Ectodermal cell (in vitro differentiated cells): ENCODE measurements at regions not wholly inside any gene's neighbourhood (a gene's known extent, or its start where the extent isn't known, plus 50 kb on each side); places are given as distances from the start of the nearest gene placed in this dataset.

ENCODE experiments used
- H3K27ac ChIP-seq: 2 replicates; pipeline ENCODE4 v1.7.0; 2013; ENCODE audit warnings: mild to moderate bottlenecking, low read depth, low read length; ENCODE audit not compliant: insufficient read depth, poor library complexity, severe bottlenecking
- H3K27me3 ChIP-seq: 2 replicates; pipeline ENCODE4 v1.7.0; 2013; ENCODE audit warnings: mild to moderate bottlenecking, low read length; ENCODE audit not compliant: insufficient read depth, control insufficient read depth, poor library complexity, severe bottlenecking
- H3K36me3 ChIP-seq: one replicate; pipeline ENCODE4 v1.7.0; 2013; ENCODE audit warnings: low read length; ENCODE audit not compliant: control insufficient read depth, insufficient read depth
- H3K4me1 ChIP-seq: one replicate; pipeline ENCODE4 v1.7.0; 2013; ENCODE audit warnings: low read length; ENCODE audit not compliant: control insufficient read depth, insufficient read depth
- H3K4me3 ChIP-seq: 2 replicates; pipeline ENCODE4 v1.7.0; 2013; ENCODE audit warnings: low read depth, low read length, control low read depth; ENCODE audit not compliant: insufficient read depth
- H3K9me3 ChIP-seq: 2 replicates; pipeline ENCODE4 v1.7.0; 2013; ENCODE audit warnings: mild to moderate bottlenecking, low read length, moderate library complexity; ENCODE audit not compliant: control insufficient read depth
- WGBS, 2 experiments: methylation state at CpG; one replicate each; pipeline ENCODE4 v1.1.7; 2013; ENCODE audit warnings: missing lambda C conversion rate in 2 of 2; 5-methylcytosine and 5-hydroxymethylcytosine counted together

GRCh38 chr14:96617635-96618034 lies 115.5 kb downstream of the PAPOLA start:
- Histone ChIP-seq H3K4me3 (no peak overlapping the region), H3K27ac (no peak overlapping the region), H3K9me3 (no peaks in the 10 kb centered on the region), H3K27me3 (no peaks in the 10 kb centered on the region), H3K4me1 (peaks cover 3% of the 10 kb centered on the region), H3K36me3 (no peaks in the 10 kb centered on the region)
- WGBS, 2 experiments: 83 to 90% methylated on average over 4 of the region's 4 CpGs

GRCh38 chr14:96622926-96623325 lies 120.7 kb downstream of the PAPOLA start:
- 90 to 94% methylated on average over 8 of the region's 8 CpGs for WGBS, 2 experiments
- Histone ChIP-seq H3K9me3 (no peaks in the 10 kb centered on the region), H3K4me3 (no peak overlapping the region), H3K4me1 (peaks cover 9% of the 10 kb centered on the region), H3K27me3 (no peaks in the 10 kb centered on the region), H3K27ac (no peak overlapping the region), H3K36me3 (no peaks in the 10 kb centered on the region)

DNA sequence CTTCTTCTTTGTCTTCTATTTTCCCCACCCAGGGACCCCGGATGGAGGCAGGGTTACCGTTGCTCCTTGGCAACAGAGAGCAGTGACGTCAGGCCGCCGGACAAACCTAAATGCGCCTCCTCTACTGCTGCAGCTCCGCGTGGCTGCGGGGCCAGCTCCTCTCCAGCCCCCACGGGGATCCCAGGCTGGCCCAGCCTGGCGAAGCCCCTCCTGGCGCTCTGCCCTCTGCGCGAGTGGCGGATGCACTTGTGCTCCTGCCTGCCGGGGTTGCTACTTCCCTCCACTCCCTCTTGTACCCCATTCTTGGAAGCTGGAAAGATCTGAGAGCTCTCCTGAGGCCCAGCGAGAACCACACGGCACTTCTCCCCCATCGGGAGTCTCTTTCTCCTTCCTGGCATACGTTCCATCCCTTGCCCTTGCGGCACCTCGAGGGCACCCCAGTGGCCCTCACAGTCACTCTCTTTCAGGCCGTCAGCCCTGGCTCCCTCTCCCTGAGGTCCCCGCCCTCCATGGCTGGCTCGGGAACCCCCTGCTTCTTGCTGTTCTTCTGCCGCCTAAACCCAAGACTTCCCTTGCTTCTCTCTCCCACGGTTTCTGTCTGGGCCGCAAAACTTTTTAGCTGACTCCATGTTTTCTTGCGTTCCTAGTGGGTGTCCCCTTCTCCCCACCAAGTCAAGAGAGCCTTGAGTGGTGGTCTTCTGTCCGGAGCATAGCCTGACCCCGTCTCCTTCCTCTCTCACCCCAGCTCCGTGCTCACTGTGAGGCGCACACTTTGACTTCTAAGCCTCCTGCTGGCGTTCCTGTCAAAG lies 121.7 kb downstream of the PAPOLA start:
- WGBS, 2 experiments: 93 to 94% methylated on average over 34 of the region's 34 CpGs
- Histone ChIP-seq H3K36me3 (no peaks in the 10 kb centered on the region), H3K27ac (no peak overlapping the region), H3K9me3 (no peaks in the 10 kb centered on the region), H3K4me3 (no peak overlapping the region), H3K27me3 (no peaks in the 10 kb centered on the region), H3K4me1 (peaks cover 9% of the 10 kb centered on the region)

DNA sequence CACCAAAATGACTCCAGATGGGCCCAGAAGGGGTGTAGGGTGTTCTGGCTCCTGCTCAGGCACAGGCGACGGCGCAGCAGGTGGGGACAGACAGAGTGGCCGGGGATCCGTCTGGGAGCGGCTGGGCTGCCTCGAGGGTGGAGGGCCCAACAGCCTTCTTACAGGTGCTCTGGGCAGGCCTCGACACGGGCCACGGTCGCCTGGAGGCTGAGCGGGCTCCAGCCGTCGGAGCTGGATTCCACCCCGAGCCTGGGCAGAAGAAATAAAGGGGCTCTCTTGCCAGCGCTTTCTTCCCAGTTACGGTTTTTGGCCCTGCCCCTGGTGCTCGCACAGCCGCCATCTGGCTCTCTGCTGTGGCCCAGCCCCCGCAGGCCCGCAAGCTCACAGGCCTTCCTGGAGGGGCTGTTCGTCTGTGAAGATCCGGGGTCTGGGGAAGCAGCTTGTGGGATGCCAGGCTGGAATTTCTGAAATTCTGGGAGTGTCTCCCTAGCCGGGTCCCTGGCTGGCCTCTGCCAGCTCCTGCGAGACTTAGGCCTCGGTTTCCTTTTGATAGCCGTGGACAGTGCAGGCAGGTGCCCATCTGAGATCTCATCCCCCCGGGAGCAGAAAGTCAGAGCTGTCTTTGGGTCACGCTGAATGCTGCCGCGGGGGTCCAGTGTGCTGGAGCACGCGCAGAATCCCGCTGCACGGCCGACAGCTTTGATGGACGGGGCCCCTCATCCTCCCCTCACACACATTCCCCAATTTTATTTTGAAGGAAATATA lies 122.7 kb downstream of the PAPOLA start:
- WGBS, 2 experiments: 88 to 89% methylated on average over 37 of the region's 37 CpGs
- H3K27me3 ChIP-seq: no peaks in the 10 kb centered on the region
- no peak overlapping the region for H3K27ac ChIP-seq

GRCh38 chr14:96625426-96625985 lies 123.3 kb downstream of the PAPOLA start:
- H3K4me1 ChIP-seq: peaks cover 9% of the 10 kb centered on the region
- no peaks in the 10 kb centered on the region for H3K36me3 ChIP-seq
- H3K27me3 ChIP-seq: no peaks in the 10 kb centered on the region
- no peaks in the 10 kb centered on the region for H3K9me3 ChIP-seq
- WGBS, 2 experiments: 88% methylated on average over 22 of the region's 22 CpGs
- H3K4me3 ChIP-seq: no peak overlapping the region
- H3K27ac ChIP-seq: no peak overlapping the region

More for the DNA sequence above, 122.7 kb downstream of the PAPOLA start:
- H3K36me3 ChIP-seq: no peaks in the 10 kb centered on the region
- H3K4me1 ChIP-seq: peaks cover 9% of the 10 kb centered on the region
- no peaks in the 10 kb centered on the region for H3K9me3 ChIP-seq
- H3K4me3 ChIP-seq: no peak overlapping the region

DNA sequence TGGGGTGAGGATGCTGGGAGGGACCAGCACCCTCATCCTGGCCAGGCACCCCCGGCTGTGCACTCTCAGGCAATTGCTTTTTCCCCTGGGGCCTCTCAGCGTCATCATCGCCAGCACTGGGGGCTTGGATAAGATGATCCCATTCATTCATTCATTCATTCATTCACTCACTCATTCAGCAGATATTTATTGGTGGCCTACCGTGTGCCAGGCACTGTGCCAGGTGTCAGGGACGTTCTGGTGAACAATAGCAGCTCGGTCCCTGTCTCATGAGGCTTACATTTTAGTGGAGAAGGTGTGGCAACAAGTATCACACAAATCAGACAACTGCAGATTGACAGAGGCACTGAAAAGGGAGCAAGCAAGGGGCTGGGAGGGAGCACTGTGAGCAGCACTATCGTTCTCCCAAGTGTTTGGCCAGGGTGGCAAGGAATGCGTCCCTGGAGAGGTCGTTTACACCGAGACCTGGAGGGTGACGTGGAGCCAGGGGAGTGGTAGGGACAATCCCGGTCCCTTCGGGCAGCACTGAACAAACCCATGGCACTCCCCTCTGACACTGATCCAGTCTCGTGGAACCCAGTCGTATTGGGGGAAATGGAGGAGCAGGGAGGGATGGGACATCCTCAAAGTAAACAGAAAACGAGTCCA lies 124.1 kb downstream of the PAPOLA start:
- Histone ChIP-seq H3K4me1 (peaks cover 9% of the 10 kb centered on the region), H3K27me3 (no peaks in the 10 kb centered on the region), H3K9me3 (no peaks in the 10 kb centered on the region), H3K27ac (no peak overlapping the region), H3K4me3 (no peak overlapping the region), H3K36me3 (no peaks in the 10 kb centered on the region)
- WGBS, 2 experiments: 92 to 93% methylated on average over 16 of the region's 16 CpGs

GRCh38 chr14:96626916-96627315 lies 124.7 kb downstream of the PAPOLA start:
- Histone ChIP-seq H3K4me3 (no peak overlapping the region), H3K4me1 (peaks cover 9% of the 10 kb centered on the region), H3K36me3 (no peaks in the 10 kb centered on the region), H3K27me3 (no peaks in the 10 kb centered on the region), H3K9me3 (no peaks in the 10 kb centered on the region), H3K27ac (no peak overlapping the region)
- WGBS, 2 experiments: 94 to 95% methylated on average over 14 of the region's 14 CpGs

- 73 to 81% methylated on average over 4 of the region's 4 CpGs for WGBS, 2 experiments
- Histone ChIP-seq H3K4me1 (peaks cover 9% of the 10 kb centered on the region), H3K4me3 (no peak overlapping the region), H3K27me3 (no peaks in the 10 kb centered on the region), H3K9me3 (no peaks in the 10 kb centered on the region), H3K36me3 (no peaks in the 10 kb centered on the region), H3K27ac (no peak overlapping the region)
Measured at GRCh38 chr14:96627386-96627785, 125.2 kb downstream of the PAPOLA start.

DNA sequence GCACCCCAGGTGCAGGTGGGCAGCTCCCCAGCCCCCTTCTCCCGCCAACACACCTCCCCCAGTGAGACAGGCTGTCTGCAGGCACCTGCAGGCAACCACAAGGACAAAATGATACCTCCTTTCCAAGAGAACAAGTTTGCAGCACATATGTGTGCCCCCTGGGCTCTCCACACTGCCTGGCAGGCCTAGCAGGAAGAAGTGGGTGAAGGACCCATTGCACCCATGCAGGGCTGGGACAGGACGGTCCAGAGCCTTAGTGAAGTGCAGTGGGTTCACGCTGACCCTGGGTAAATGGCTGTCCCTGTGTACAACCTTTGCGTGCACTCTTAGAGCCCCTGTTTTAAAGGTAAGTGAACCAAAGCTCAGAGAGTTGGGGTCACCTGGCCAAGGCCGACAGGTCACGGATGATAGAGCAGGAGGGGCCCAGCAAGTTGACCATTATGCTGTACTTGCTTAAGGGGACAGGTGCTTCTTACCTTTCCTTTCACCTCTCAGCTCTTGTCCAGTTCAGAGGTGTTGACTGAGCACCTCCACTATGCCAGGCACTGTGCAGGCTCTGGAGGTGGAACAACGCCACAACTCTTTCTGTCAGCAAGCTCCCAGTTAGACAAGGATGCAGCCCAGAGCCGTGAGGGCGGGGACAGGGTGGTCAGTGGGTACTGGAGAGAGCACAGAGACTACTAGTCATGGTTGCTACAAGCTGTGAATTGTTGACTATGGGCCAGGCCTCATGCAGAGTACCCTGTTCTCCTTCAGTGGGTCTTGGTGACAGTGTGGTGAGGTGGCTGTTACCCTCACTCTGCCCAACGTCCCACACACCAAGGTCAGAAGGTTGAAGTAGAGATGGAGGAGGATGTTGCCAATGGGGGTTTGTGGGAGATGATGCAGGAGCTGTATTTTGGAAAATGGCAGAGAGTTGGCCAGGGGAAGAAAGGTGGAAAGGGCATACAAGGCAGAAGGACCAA lies 125.9 kb downstream of the PAPOLA start:
- Histone ChIP-seq H3K36me3 (no peaks in the 10 kb centered on the region), H3K4me1 (peaks cover 9% of the 10 kb centered on the region), H3K4me3 (no peak overlapping the region), H3K9me3 (no peaks in the 10 kb centered on the region), H3K27me3 (no peaks in the 10 kb centered on the region), H3K27ac (no peak overlapping the region)
- WGBS, 2 experiments: 94 to 95% methylated on average over 10 of the region's 10 CpGs
